Muscle of arm (tissue), 1 donor: ENCODE measurements at regions not wholly inside any gene's neighbourhood (a gene's known extent, or its start where the extent isn't known, plus 50 kb on each side); places are given as distances from the start of the nearest gene placed in this dataset.
"Not testable (repeated sequence)": the region's sequence is repeated elsewhere in the genome, so short reads cannot be mapped to it uniquely, and the experiment has no call there.

Experiments
- DNase-seq: peaks from one replicate; pipeline ENCODE4 v3.0.0-alpha.2; 2013

DNA sequence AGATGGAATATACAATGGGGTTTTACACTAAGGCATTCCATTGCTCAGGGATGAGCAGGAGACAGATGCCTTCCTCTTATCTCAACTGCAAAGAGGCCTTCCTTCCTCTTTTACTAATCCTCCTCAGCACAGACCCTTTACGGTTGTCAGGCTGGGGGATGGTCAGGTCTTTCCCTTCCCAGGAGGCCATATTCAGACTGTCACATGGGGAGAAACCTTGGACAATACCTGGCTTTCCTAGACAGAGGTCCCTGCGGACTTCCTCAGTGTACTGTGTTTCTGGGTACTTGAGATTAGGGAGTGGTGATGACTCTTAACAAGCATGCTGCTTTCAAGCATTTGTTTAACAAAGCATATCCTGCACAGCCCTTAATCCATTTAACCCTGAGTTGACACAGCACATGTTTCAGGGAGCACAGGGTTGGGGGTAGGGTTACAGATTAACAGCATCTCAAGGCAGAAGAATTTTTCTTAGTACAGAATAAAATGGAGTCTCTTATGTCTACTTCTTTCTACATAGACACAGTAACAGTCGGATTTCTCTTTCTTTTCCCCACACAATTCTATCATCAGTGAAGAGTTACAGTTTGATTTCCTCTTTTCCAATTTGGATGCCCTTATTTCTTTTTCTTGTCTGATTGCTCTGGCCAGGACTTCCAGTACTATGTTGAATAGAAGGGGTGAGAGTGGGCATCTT lies 737.1 kb downstream of the TRHDE start:
- not testable (repeated sequence) for DNase-seq

DNA sequence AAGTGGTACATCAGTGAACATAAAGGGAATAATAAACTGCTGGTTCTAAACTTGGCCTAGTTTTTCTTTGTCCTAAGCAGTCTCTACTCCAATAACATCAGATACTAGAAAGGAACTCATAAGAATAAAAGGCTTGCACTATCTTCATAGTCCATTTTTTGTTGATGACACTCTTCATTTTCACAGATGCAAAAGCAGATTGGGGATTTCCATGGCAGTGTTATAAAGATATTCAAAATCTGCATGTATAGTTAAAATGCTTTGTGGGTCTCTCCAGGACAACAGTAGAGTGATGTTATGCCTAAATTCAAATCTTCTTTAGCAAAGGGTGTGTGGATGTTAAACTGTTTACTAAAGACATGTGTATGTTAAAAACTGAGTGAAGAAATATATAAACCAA lies 745.8 kb downstream of the TRHDE start:
- no peak for DNase-seq

DNA sequence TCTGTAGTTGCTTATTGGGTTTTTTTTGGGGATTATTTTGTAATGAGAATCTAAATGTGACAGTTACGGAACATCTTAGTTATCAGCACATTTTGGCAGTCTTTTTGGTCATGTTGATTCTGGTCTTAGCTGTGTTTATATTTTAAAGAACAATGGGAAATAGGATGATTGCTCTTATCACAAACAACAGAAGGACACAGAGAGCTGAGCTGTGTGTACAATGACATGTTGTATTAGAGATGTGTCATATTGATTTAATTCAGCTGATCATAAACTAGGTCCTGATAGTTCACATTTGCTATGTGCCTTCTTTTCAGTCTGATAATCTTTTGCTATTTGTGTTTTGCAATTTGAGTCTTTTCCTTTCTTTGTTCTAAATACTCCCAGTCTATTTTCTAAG lies 781.7 kb downstream of the TRHDE start:
- no peak for DNase-seq

DNA sequence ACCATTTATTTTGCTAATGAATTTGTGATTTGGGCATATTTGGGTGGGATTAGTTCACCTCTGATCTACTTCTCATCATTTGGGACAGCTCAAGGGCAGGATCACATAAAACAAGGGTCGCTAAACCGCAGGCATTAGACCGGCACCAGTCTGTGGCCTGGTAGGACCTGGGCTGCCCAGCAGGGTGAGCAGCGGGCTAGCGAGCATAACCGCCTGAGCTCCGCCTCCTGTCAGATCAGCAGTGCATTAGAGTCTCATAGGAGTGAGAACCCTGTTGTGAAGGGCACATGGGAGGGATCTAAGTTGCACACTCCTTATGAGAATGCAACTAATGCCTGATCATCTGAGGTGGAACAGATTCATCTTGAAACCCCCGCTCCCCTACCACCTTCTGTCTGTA lies 785.3 kb downstream of the TRHDE start:
- DNase-seq, result no peak

DNA sequence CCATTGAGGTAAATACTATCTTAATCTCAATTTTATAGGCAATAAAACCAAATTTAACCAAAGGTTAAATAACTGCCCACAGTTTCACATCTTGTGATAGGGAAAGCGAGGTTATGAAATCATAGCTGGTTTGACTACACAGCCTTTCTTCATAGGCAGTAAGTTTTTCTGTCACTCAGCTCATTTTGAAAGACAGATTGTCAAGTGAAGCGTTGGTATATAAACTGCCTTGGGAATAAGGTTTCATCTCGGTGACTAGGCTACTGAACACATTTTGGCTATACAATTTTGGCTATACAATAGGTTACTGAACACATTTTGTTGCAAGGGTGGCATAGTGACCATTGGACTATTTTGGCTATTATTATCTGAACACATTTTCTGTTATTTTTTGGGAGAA lies 793.7 kb downstream of the TRHDE start:
- DNase-seq, result no peak

DNA sequence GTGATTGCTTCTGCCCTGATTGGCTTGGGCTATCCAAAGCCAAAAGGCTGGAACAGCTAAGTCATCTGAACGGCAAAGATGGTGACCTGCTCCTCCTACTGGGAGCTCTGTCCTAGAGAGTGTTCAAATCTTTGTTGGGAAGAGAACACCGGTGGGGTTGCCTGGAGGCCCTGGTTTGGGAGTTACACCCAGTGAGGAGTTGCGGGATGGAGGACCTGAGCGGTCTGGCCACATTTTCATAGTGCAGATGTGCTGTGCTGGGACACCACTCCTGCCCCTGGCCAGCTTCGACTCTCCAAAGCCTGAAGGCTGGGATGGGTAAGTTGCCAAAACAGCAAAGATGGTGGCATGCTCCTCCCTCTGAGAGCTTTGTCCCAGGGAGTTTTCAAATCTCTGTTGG lies 795.4 kb downstream of the TRHDE start:
- DNase-seq, result no peak

DNA sequence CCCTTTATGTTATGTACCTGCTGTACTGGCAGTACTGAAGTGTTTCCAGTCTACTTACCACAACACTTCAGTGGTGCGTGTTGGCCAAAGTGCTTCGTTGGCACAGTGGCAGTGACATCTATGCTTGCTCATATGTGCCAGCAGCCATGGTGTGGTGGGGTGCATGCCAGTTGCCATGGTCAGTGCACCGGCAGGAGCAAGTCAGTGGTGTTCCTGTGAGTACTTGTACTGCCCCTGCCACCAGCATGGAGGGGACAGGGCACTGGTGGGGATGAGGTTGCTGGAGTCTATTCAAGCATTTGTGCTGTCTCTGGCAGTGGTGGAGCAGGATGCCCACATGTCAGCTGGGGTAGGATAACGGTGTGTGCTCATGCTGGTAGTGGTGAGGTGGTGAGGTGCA lies 800.0 kb downstream of the TRHDE start:
- no peak for DNase-seq

DNA sequence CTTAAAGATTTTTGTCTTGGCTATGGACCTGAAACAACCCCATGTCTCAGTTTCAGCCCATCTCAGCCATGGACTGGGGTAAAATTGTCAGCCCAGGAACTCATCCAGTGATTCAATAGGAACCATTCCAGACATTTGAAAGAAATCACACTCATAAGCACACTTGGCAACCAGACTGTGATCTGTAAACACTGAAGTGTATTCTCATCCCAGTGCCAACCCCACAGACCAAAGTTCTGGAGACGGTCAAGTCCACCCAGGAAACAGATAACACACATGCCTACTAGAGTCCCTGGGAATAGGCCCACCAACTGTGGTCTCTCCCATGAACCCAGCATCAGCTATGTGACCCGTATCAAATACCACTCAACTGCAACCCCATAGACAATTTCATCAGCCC lies 804.6 kb downstream of the TRHDE start:
- DNase-seq, result no peak

DNA sequence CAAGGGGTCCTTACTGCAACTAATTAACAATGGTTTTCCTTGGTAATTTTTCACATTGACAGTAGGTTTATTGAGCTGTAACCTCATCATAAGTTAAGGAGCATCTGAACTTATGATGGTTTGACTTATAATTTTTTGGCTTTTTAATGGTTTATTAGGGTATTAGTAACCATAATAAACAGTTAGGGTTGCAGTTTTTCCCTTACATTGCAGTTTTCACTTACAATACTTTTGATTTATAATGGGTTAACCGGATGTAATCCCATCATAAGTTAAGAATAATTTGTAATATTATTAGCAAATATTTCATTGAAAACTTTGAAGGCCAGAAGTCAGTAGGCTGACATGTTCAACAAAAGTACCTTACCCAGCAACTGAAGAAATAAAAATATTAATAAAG lies 811.6 kb downstream of the TRHDE start:
- DNase-seq, result no peak

DNA sequence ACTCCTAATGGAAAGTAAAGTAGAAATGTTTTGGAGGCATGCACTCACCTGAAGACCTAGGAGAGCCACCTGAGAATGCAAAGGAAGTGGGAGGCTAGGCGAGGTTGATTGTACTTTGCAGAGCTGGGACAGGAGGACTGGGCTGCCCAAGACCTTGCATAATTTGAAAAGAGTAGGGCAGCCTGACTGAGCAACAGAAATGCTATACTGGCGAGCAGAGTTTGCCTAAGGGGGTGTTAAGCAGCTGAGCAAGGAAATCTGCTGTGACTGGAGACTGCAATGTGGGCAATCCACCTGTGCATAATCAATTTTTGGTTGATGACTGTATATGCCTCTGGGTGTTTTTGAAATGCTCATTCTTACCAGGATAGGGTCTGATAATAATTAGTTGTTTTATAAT lies 834.1 kb downstream of the TRHDE start:
- no peak for DNase-seq

DNA sequence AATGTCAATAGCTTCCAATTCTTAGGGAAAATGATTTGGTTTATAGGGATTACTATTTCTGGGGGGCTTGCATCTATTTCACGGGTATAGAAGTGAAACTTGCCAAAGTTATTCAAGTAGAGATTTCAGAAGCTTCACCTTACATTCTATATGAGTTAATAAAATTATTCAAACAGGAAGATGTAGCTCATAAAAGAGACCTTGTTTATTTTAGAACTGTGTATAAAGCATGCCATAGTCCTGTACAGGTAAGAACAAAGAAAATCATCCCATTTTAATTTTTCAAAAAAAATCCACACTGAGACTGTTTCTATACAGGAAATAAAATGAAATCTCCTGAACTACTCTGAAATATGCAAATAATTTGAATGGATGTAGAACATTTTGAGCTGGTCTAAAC lies 834.7 kb downstream of the TRHDE start:
- DNase-seq, result no peak

DNA sequence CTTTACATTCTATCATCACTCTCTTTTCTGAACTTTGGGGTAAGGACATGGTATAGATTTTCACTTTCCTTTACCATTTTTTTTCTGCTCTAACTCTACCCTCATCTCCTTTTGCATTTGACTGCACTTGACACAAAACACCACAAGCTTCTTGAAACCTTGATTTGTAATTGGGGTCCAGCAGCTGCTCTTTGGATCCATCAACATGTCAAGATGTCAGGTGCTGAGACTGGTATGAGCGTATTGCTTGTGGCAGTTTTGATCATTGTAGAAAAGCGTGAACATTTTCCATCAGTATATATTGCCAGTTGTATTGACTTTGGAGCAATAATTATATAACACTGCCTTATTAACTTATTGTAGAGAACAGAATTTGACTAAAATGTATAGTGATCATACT lies 838.6 kb downstream of the TRHDE start:
- no peak for DNase-seq

DNA sequence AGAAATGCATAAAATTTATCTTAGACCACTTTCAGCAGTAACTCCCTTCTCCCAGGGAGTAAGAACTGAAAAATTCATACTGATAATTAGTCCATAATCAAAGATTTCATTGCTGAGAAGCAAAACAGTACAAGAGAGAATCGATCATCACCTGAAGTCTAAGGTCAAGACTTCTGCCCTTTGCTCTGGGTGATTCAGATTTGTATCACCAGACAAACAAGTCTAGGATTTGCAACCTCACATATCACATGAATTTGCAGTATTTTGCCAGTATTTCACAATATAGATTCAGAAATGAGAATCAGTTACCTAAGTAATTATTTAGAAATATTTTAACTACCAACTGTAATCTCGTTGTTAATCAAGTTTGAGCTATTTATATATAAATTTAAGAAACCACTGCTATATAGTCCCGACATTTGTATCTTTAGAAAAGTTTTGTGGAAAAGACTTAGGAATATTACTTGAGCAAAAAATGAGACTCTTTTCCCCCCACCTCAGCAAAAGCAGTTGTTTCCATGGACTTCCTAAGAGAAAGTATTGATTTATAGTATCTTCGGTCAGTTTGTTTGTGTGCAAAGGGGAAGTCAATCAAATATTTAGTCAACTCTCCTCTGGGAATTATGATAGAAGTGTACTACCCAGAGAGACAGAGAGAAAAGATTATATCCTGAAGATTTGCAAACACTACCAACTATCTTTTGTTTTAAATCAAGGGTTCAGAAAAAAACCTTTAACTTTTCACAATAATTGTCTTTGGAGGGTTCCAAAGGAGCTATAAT lies 840.1 kb downstream of the TRHDE start:
- DNase-seq, result no peak

DNA sequence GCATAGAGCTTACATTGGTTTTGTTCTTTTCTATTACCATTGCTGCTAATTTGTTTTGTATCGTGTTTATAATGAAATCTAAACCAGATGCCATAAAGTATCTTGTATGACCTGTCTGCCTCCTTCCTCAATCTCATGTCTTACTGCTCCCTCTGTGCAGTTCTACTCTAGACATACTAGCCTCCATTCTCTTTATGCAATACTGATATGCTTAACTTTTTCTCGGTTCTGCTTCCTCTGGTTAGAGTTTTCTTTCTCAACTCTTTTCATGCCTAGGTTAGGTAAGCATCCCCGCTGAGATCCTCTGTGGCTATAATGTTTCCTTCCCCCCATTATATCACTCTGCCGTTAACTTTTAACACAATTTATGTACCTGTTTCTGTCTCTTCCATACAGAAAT lies 852.3 kb downstream of the TRHDE start:
- DNase-seq, result no peak

DNA sequence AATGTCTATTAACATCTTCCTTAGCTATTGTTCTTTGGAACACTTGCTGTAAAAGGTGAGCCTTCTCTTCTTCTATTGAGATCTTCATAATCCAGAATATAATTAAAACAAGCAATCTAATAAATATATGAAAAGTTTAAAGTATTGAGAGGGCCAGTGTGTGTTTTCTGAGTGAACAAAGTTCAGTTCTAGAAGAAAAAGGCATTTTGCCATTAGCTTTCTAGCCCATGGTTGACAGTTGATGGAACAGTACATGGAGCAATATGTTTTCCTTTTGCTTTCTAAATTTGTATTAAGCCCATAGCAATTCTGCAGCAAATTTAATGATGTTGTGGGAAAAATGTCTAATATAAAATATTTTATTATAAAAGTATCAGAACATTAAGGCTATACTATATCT lies 853.0 kb downstream of the TRHDE start:
- no peak for DNase-seq

DNA sequence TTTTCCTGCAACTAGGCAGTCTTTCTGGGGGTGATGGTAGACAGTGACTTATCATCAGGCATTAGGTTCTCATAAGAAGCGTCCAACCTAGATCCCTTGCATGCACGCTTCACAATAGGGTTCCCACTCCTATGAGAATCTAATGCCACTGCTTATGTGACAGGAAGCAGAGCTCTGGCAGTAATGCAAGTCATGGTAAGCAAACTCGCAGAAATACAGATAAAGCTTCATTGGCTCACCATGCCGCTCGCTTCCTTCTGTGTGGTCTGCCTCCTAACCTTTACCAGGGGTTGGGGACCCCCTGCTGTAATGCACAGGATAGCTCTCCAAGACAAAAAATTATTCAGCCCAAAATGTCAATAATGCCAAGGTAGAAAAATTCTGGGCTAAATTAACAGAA lies 864.2 kb downstream of the TRHDE start:
- DNase-seq, result no peak

DNA sequence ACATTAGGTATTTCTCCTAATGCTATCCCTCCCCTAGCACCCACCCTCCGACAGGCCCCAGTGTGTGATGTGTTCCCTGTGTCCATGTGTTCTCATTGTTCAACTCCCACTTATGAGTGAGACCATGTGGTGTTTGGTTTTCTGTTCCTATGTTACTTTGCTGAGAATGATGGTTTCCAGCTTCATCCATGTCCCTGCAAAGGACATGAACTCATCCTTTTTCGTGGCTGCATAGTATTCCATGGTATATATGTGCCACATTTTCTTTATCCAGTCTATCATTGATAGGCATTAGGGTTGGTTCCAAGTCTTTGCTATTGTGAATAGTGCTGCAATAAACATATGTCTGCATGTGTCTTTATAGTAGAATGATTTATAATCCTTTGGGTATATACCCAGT lies 867.5 kb downstream of the TRHDE start:
- DNase-seq, result not testable (repeated sequence)

DNA sequence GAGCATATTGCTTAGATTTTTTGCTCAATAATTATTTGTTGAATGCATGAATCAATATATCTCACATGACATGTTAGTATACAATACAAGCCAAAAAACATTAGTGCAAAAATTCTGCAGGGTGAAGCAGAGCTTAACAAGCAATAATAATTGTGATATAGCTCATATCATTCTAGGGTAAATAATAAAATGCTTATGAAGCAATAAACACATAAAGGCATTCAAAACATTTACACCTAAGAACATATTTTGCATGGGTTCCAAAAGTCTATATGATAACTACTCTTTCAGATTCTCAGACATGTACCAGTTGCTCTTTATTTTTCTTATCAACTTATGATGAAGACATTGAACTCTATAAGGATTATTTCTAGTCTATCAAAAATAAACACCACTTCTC lies 886.2 kb downstream of the TRHDE start:
- no peak for DNase-seq

DNA sequence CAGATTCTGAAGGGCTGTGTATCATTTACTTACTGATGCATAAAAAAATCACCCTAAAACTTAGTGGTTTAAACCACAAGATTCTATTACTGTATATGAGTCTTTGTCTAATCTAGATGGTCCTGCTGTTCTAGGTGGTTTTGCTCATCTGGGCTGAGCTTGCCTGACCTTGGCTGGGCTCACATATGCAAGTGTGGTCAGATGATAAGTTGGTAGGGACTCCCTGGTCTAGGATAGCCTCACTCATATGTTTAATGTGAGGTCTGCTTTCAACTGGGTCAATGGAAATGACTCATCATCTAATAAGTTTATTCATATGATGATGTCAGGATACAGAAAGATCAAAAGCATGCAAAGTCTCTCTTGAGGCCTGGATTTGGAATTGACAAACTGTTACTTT lies 887.8 kb downstream of the TRHDE start:
- DNase-seq, result no peak

DNA sequence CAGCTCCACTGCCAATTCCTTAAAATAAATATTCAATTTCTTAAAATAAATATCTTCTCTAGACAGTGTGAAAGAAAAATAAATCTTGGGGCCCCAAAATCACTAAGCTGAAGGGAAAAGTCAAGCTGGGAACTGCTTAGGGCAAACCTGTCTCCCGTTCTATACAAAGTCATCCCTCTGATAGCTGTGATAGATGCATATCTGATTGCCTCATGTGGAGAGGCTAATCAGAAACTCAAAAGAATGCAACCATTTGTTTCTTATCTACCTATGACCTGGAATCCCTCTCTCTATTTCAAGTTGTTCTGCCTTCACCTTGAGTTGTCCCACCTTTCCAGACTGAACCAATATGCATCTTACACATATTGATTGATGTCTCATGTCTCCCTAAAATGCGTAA lies 889.8 kb downstream of the TRHDE start:
- DNase-seq, result no peak

DNA sequence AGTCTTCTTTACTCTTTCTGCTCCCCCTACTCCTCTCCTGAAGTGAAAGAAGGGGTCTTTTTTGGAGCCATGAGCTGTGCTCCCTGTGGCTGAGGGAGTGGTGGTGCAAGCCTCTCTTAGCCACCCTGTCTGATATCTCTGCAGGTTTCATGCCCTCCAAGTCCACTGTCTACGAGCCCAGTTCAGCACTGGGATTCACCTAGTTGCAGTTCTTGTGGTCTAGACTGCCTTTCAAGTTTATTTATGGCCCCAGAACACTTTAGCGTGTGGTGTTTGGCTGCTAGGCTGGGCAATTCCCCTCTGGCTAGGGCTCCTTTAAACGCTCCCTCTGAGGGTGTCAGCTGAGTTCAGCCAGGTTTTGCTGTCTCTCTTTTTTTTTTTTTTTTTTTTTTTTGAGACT lies 908.6 kb downstream of the TRHDE start:
- DNase-seq, result no peak

DNA sequence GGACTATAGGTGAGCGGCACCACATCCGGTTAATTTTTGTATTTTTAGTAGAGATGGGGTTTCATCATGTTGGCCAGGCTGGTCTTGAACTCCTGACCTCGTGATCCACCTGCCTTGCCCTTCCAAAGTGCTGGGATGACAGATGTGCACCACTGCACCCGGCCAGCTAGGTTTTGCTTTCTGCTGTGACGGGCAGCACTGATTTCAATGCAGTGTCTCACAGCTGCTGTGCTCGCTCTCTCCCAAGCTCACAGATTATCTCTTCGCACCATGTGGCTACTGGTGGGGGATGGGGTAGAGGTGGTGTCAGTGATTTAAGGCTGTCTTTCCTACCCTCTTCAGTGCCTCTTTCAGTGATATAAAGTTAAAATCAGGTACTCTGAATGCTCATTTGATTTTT lies 909.1 kb downstream of the TRHDE start:
- no peak for DNase-seq

DNA sequence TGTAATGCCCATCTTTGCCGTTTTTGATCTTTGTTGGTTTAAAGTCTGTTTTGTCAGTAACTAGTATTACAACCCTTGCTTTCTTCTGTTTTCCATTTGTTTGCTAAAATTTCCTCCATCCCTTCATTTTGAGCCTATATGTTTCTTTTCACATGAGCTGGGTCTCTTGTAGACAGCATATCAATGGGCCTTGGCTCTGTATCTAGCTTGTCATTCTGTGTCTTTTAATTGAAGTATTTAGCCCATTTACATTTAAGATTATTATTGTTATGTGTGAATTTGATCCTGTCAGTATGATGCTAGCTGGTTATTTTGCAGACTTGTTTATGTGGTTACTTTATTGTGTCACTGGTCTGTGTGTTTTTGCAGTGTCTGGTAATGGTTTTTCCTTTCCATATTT lies 913.2 kb downstream of the TRHDE start:
- DNase-seq, result no peak

DNA sequence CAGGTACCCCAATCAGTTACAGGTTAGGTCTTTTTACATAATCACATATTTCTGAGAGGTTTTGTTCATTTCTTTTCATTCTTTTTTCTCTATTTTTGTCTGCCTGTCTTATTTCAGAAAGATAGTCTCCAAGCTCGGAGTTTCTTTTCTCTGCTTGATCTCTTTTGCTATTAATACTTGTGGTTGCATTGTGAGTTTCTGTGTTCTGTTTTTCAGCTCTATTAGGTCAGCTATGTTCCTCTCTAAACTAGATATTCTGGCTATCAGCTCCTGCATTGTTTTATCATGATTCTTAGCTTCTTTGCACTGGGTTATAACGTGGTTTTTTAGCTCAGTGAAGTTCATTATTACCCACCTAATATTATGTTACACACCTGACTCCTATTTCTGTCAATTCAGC lies 914.1 kb downstream of the TRHDE start:
- DNase-seq, result no peak
